ENCODE measurements at regions not wholly inside any gene's neighbourhood (a gene's known extent, or its start where the extent isn't known, plus 50 kb on each side); places are given as distances from the start of the nearest gene placed in this dataset.

GRCh38 chr1:55387145-55387544 lies 172.0 kb upstream of the USP24 start (continued):
- TF ChIP-seq ZHX2 (IDR thresholded peaks at IDR 0.05; ENCODE audit: low read depth): no peak
- no peak for TF ChIP-seq ZHX2 (CRISPR knock-in tag; IDR thresholded peaks at IDR 0.05; ENCODE audit: borderline replicate concordance)
- TF ChIP-seq ZNF576 (CRISPR knock-in tag; IDR thresholded peaks at IDR 0.05): no peak
- no peak for TF ChIP-seq GPBP1L1 (CRISPR knock-in tag; IDR thresholded peaks at IDR 0.05)
- TF ChIP-seq ZNF569 (CRISPR knock-in tag; IDR thresholded peaks at IDR 0.05; ENCODE audit: borderline replicate concordance): no peak
- TF ChIP-seq XBP1 (CRISPR knock-in tag; IDR thresholded peaks at IDR 0.05): no peak
- TF ChIP-seq CEBPB (IDR thresholded peaks at IDR 0.05; ENCODE audit: borderline replicate concordance, low read depth, low read length): no peak
- TF ChIP-seq NR2F6 (IDR thresholded peaks at IDR 0.05): no peak
- no peak for TF ChIP-seq NR2F6 (CRISPR knock-in tag; IDR thresholded peaks at IDR 0.05)
- TF ChIP-seq REXO4 (CRISPR knock-in tag; IDR thresholded peaks at IDR 0.05; ENCODE audit: borderline replicate concordance): no peak
- no peak for TF ChIP-seq ZNF292 (CRISPR knock-in tag; IDR thresholded peaks at IDR 0.05; ENCODE audit: borderline replicate concordance, low read depth)
- TF ChIP-seq TAF15 (IDR thresholded peaks at IDR 0.05; ENCODE audit: low read depth, low read length, poor library complexity, severe bottlenecking): no peak
- TF ChIP-seq ZNF720 (CRISPR knock-in tag; IDR thresholded peaks at IDR 0.05): no peak
- TF ChIP-seq ZSCAN20 (CRISPR knock-in tag; IDR thresholded peaks at IDR 0.05; ENCODE audit: borderline replicate concordance): no peak
- no peak for TF ChIP-seq ZNF18 (CRISPR knock-in tag; IDR thresholded peaks at IDR 0.05; ENCODE audit: insufficient replicate concordance)
